ENCODE measurements at regions not wholly inside any gene's neighbourhood (a gene's known extent, or its start where the extent isn't known, plus 50 kb on each side); places are given as distances from the start of the nearest gene placed in this dataset.

DNA sequence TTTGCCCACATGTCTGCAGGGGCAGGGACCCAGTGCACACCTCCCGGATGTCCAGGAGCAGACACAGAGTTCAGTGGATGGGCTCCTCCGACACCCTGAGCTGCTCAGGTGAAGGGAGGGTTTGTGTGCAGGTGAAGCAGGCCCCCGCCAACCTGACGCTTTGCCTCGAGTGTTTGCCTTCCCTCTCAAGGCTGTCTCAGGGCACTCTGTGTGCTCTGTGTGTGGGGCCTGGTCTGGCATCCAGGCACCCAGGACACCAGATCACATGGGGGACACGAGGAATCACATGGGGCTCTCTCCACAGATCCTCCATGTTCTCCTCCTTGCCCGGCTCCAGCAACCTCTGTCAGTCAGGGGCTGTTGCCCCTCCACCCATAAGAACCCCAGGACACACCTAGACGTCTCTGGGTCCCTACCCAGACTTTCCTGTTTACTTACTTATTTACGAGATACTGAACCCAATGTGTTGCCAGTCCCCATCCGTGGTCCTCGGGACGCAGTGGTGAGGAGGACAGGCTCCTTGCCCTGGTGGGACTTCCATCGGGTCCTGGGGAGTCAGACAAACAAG is 99.5 kb downstream of the HTR5A start:
- H3K79me2 ChIP-seq (ENCODE audit: control insufficient read depth, insufficient read depth, low read length): no peaks in the 10 kb centered on the region
- ChIA-PET POLR2A (no interaction called here), CTCF (no interaction called here)
- dilution Hi-C loops (cut with MboI; ENCODE audit: extremely low pct_ligation_motif_present, low sequenced_read_pairs): no loop called here
- H2AFZ ChIP-seq (ENCODE audit: low read depth, low read length): no peak overlapping the region
- H4K20me1 ChIP-seq (replicated peaks; ENCODE audit: control insufficient read depth, extremely low read depth, insufficient read depth, low read length): no peaks in the 10 kb centered on the region
- TF ChIP-seq POLR2AphosphoS5 (IDR thresholded peaks at IDR 0.05; ENCODE audit: insufficient read depth, low read depth, low read length) (no peak), CTCF (IDR thresholded peaks at IDR 0.05; ENCODE audit: extremely low read depth in 1 of 2, insufficient read depth in 1 of 2, low read depth in 1 of 2, low read length in 2 of 2) (no peak), EZH2 (IDR thresholded peaks at IDR 0.05; ENCODE audit: borderline replicate concordance, low read depth, low read length, severe bottlenecking) (no peak), MAX (IDR thresholded peaks at IDR 0.05; ENCODE audit: insufficient read depth, insufficient read length) (no peak), POLR2A (IDR thresholded peaks at IDR 0.05; ENCODE audit: low read depth, low read length) (no peak), GATA2 (IDR thresholded peaks at IDR 0.05; ENCODE audit: insufficient read depth, insufficient read length, low read depth, low read length) (no peak), FOS (IDR thresholded peaks at IDR 0.05; ENCODE audit: borderline replicate concordance, insufficient read depth, low read length) (no peak), JUN (IDR thresholded peaks at IDR 0.05; ENCODE audit: borderline replicate concordance, insufficient read depth, insufficient read length, low read depth) (no peak)
- no peak overlapping the region for H3K4me3 ChIP-seq (replicated peaks in 1 of 3; ENCODE audit: insufficient read depth in 1 of 3, low read depth in 1 of 3, low read length in 3 of 3)
- no peaks in the 10 kb centered on the region for H3K9me3 ChIP-seq (replicated peaks; ENCODE audit: control insufficient read depth, insufficient read depth, low read length)
- FAIRE-seq (no peak), DNase-seq (ENCODE audit: low read depth, low spot score) (no peak)
- H3K4me2 ChIP-seq (ENCODE audit: insufficient read depth, low read length): no peak overlapping the region
- H3K27me3 ChIP-seq (ENCODE audit: control insufficient read depth in 2 of 2, insufficient read depth in 2 of 2, low read length in 2 of 2): no peaks in the 10 kb centered on the region
- H3K27ac ChIP-seq (ENCODE audit: insufficient read depth, low read depth, low read length): no peak overlapping the region
- no peaks in the 10 kb centered on the region for H3K4me1 ChIP-seq (ENCODE audit: control insufficient read depth, extremely low read depth, insufficient read depth, low read length)
- no peak overlapping the region for H3K9ac ChIP-seq (replicated peaks; ENCODE audit: extremely low read depth, insufficient read depth, low read length)
- no peaks in the 10 kb centered on the region for H3K36me3 ChIP-seq (ENCODE audit: control insufficient read depth in 2 of 2, extremely low read depth in 1 of 2, insufficient read depth in 2 of 2, low read length in 2 of 2)
- BruUV-seq (replicated peaks): no TSS peak
- intact Hi-C loops (cut with micrococcal nuclease): no loop called here
- no peaks in the 10 kb centered on the region for H3K9me1 ChIP-seq (replicated peaks; ENCODE audit: control insufficient read depth, extremely low read depth, insufficient read depth, low read length)
